Osteoblast (primary cell): ENCODE measurements at regions not wholly inside any gene's neighbourhood (a gene's known extent, or its start where the extent isn't known, plus 50 kb on each side); places are given as distances from the start of the nearest gene placed in this dataset.

ENCODE experiments used
- DNase-seq: peaks from one replicate; pipeline ENCODE4 v3.0.0; 2011; ENCODE audit warnings: low spot score, mixed read lengths; ENCODE audit not compliant: insufficient read length; ENCODE audit errors: missing footprints
- H2AFZ ChIP-seq: 2 replicates; pipeline ENCODE4 v1.6.0; 2011; ENCODE audit warnings: mild to moderate bottlenecking, low read length
- H3K27ac ChIP-seq: 2 replicates; pipeline ENCODE4 v1.5.1; 2011; ENCODE audit warnings: mild to moderate bottlenecking, low read depth, low read length, moderate library complexity
- H3K27me3 ChIP-seq: 2 replicates; pipeline ENCODE4 v1.6.0; 2012; ENCODE audit warnings: mild to moderate bottlenecking, control low read depth, inconsistent platforms, low read length, moderate library complexity; ENCODE audit not compliant: insufficient read depth
- H3K36me3 ChIP-seq: 2 replicates; pipeline ENCODE4 v1.5.1; 2011; ENCODE audit warnings: mild to moderate bottlenecking, low read length, control low read depth, moderate library complexity; ENCODE audit not compliant: insufficient read depth
- H3K4me1 ChIP-seq: 2 replicates; pipeline ENCODE4 v1.5.1; 2011; ENCODE audit warnings: mild to moderate bottlenecking, low read length, control low read depth, moderate library complexity; ENCODE audit not compliant: insufficient read depth
- H3K4me2 ChIP-seq: 2 replicates; pipeline ENCODE4 v1.6.0; 2011; ENCODE audit warnings: mild to moderate bottlenecking, low read length; ENCODE audit not compliant: insufficient read depth
- H3K4me3 ChIP-seq: fragments of 200-600 bp; sonication (generic); 3 replicates; pipeline ENCODE4 v1.5.1; 2012; ENCODE audit warnings: mild to moderate bottlenecking, low read length, inconsistent platforms; ENCODE audit not compliant: insufficient read depth
- H3K79me2 ChIP-seq: 2 replicates; pipeline ENCODE4 v1.6.0; 2012; ENCODE audit warnings: mild to moderate bottlenecking, low read length, control low read depth, inconsistent platforms; ENCODE audit not compliant: insufficient read depth
- H3K9me3 ChIP-seq: 2 replicates; pipeline ENCODE4 v1.5.1; 2011; ENCODE audit warnings: low read depth, low read length, control low read depth
- H4K20me1 ChIP-seq: 2 replicates; pipeline ENCODE4 v1.6.0; 2012; ENCODE audit warnings: mild to moderate bottlenecking, low read length, control low read depth; ENCODE audit not compliant: insufficient read depth
- CTCF ChIP-seq: IDR thresholded peaks from 2 replicates; pipeline ENCODE4 v1.5.1; 2011; ENCODE audit warnings: mild to moderate bottlenecking, low read depth, low read length, moderate library complexity; ENCODE audit errors: extremely low read depth

- Histone ChIP-seq H3K79me2 (no peaks in the 10 kb centered on the region), H3K4me1 (no peaks in the 10 kb centered on the region), H3K36me3 (no peaks in the 10 kb centered on the region), H3K4me2 (no peak overlapping the region), H3K27ac (no peak overlapping the region), H4K20me1 (no peaks in the 10 kb centered on the region), H3K9me3 (no peaks in the 10 kb centered on the region), H2AFZ (no peak overlapping the region), H3K4me3 (no peak overlapping the region), H3K27me3 (no peaks in the 10 kb centered on the region)
- no peak for DNase-seq
- no peak for TF ChIP-seq CTCF
Observed at GRCh38 chr2:45207101-45207500, 197.8 kb upstream of the SIX2 start.

GRCh38 chr2:45205985-45206384 is 196.7 kb upstream of the SIX2 start:
- H2AFZ ChIP-seq, result no peak overlapping the region
- H3K4me1 ChIP-seq, result no peaks in the 10 kb centered on the region
- no peaks in the 10 kb centered on the region for H3K9me3 ChIP-seq
- no peaks in the 10 kb centered on the region for H4K20me1 ChIP-seq
- no peaks in the 10 kb centered on the region for H3K27me3 ChIP-seq
- H3K36me3 ChIP-seq, result no peaks in the 10 kb centered on the region
- no peak for TF ChIP-seq CTCF
- H3K4me2 ChIP-seq, result no peak overlapping the region
- no peak overlapping the region for H3K27ac ChIP-seq
- H3K4me3 ChIP-seq, result no peak overlapping the region
- no peak for DNase-seq
- H3K79me2 ChIP-seq, result no peaks in the 10 kb centered on the region

- DNase-seq, result no peak
- Histone ChIP-seq H3K79me2 (no peaks in the 10 kb centered on the region), H2AFZ (no peak overlapping the region), H3K27me3 (no peaks in the 10 kb centered on the region), H3K4me3 (no peak overlapping the region), H3K4me2 (no peak overlapping the region), H3K9me3 (no peaks in the 10 kb centered on the region), H3K4me1 (no peaks in the 10 kb centered on the region), H4K20me1 (no peaks in the 10 kb centered on the region), H3K27ac (no peak overlapping the region), H3K36me3 (no peaks in the 10 kb centered on the region)
- no peak for TF ChIP-seq CTCF
Observed at GRCh38 chr2:45205480-45205879, 196.2 kb upstream of the SIX2 start.

GRCh38 chr2:45203400-45203799 is 194.1 kb upstream of the SIX2 start:
- H3K4me1 ChIP-seq, result no peaks in the 10 kb centered on the region
- no peak overlapping the region for H3K4me2 ChIP-seq
- H3K9me3 ChIP-seq, result no peaks in the 10 kb centered on the region
- H2AFZ ChIP-seq, result no peak overlapping the region
- H4K20me1 ChIP-seq, result no peaks in the 10 kb centered on the region
- TF ChIP-seq CTCF, result no peak
- DNase-seq, result no peak
- H3K36me3 ChIP-seq, result no peaks in the 10 kb centered on the region
- no peak overlapping the region for H3K27ac ChIP-seq
- no peak overlapping the region for H3K4me3 ChIP-seq
- H3K27me3 ChIP-seq, result no peaks in the 10 kb centered on the region
- no peaks in the 10 kb centered on the region for H3K79me2 ChIP-seq
